ENCODE measurements at regions not wholly inside any gene's neighbourhood (a gene's known extent, or its start where the extent isn't known, plus 50 kb on each side); places are given as distances from the start of the nearest gene placed in this dataset.

GRCh38 chr4:67054896-67055295 lies 490.4 kb downstream of the CENPC start:
- H3K4me1 ChIP-seq (ENCODE audit: control insufficient read depth in 1 of 2, extremely low read depth in 1 of 2, insufficient read depth in 2 of 2, low read length in 2 of 2), result no peaks in the 10 kb centered on the region
- POLR2A ChIA-PET, result no interaction called here
- Mint-ChIP-seq H3K27me3 (no peaks in the 10 kb centered on the region), H3K4me3 (no peak overlapping the region), H3K9me3 (peaks cover 0 to 6% (median 0%) of the 10 kb centered on the region in 3 donors), H3K36me3 (no peaks in the 10 kb centered on the region), H3K4me1 (no peaks in the 10 kb centered on the region), H3K27ac (no peak overlapping the region)
- no peak overlapping the region for H3K27ac ChIP-seq (ENCODE audit: low read length)
- H3K36me3 ChIP-seq (ENCODE audit: control insufficient read depth in 2 of 2, extremely low read depth in 1 of 2, insufficient read depth in 1 of 2, low read length in 1 of 2), result no peaks in the 10 kb centered on the region
- DNase-seq (no peak), ATAC-seq (replicated peaks in 1 of 4) (no peak)
- no peak overlapping the region for H3K4me3 ChIP-seq (ENCODE audit: control insufficient read depth in 1 of 2, extremely low read depth in 1 of 2, low read length in 1 of 2)
- H3K27me3 ChIP-seq (replicated peaks in 1 of 2; ENCODE audit: control insufficient read depth in 2 of 2, extremely low read depth in 1 of 2, insufficient read depth in 2 of 2, low read length in 1 of 2), result no peaks in the 10 kb centered on the region
- CTCF ChIA-PET, result no interaction called here
- no peaks in the 10 kb centered on the region for H3K9me3 ChIP-seq

GRCh38 chr4:67052814-67053675 lies 492.3 kb downstream of the CENPC start:
- no peak for ATAC-seq (replicated peaks in 1 of 4)
- CTCF ChIA-PET, result no interaction called here

GRCh38 chr4:67051000-67051789 lies 494.1 kb downstream of the CENPC start:
- no peaks in the 10 kb centered on the region for H3K9me3 ChIP-seq
- no peak overlapping the region for H3K27ac ChIP-seq (ENCODE audit: low read length)
- H3K27ac Mint-ChIP-seq, result no peak overlapping the region
- H3K27me3 ChIP-seq (replicated peaks in 1 of 2; ENCODE audit: control insufficient read depth in 2 of 2, extremely low read depth in 1 of 2, insufficient read depth in 2 of 2, low read length in 1 of 2), result no peaks in the 10 kb centered on the region
- H3K4me3 Mint-ChIP-seq, result no peak overlapping the region
- no CpG with 5 or more reads among the region's 4 CpGs for WGBS (ENCODE audit: insufficient coverage)
- no peaks in the 10 kb centered on the region for H3K4me1 ChIP-seq (ENCODE audit: control insufficient read depth in 1 of 2, extremely low read depth in 1 of 2, insufficient read depth in 2 of 2, low read length in 2 of 2)
- no peaks in the 10 kb centered on the region for H3K36me3 ChIP-seq (ENCODE audit: control insufficient read depth in 2 of 2, extremely low read depth in 1 of 2, insufficient read depth in 1 of 2, low read length in 1 of 2)
- CTCF ChIA-PET, result no interaction called here
- no peaks in the 10 kb centered on the region for H3K4me1 Mint-ChIP-seq
- peaks cover 0 to 6% (median 0%) of the 10 kb centered on the region in 3 donors for H3K9me3 Mint-ChIP-seq
- DNase-seq (no peak), ATAC-seq (replicated peaks in 1 of 4) (no peak)
- no peaks in the 10 kb centered on the region for H3K36me3 Mint-ChIP-seq
- H3K27me3 Mint-ChIP-seq, result no peaks in the 10 kb centered on the region
- no peak overlapping the region for H3K4me3 ChIP-seq (ENCODE audit: control insufficient read depth in 1 of 2, extremely low read depth in 1 of 2, low read length in 1 of 2)
- POLR2A ChIA-PET, result no interaction called here

More at GRCh38 chr4:67052814-67053675, 492.3 kb downstream of the CENPC start:
- no peaks in the 10 kb centered on the region for H3K4me1 ChIP-seq (ENCODE audit: control insufficient read depth in 1 of 2, extremely low read depth in 1 of 2, insufficient read depth in 2 of 2, low read length in 2 of 2)
- POLR2A ChIA-PET, result no interaction called here
- no peaks in the 10 kb centered on the region for H3K36me3 ChIP-seq (ENCODE audit: control insufficient read depth in 2 of 2, extremely low read depth in 1 of 2, insufficient read depth in 1 of 2, low read length in 1 of 2)
- Mint-ChIP-seq H3K4me3 (no peak overlapping the region), H3K9me3 (peaks cover 0 to 6% (median 0%) of the 10 kb centered on the region in 3 donors), H3K27me3 (no peaks in the 10 kb centered on the region), H3K27ac (no peak overlapping the region), H3K36me3 (no peaks in the 10 kb centered on the region), H3K4me1 (no peaks in the 10 kb centered on the region)
- no peak overlapping the region for H3K27ac ChIP-seq (ENCODE audit: low read length)
- no peak for DNase-seq
- H3K9me3 ChIP-seq, result no peaks in the 10 kb centered on the region
- no peak overlapping the region for H3K4me3 ChIP-seq (ENCODE audit: control insufficient read depth in 1 of 2, extremely low read depth in 1 of 2, low read length in 1 of 2)
- WGBS (ENCODE audit: insufficient coverage), result 31% methylated on average over 3 of the region's 10 CpGs
- no peaks in the 10 kb centered on the region for H3K27me3 ChIP-seq (replicated peaks in 1 of 2; ENCODE audit: control insufficient read depth in 2 of 2, extremely low read depth in 1 of 2, insufficient read depth in 2 of 2, low read length in 1 of 2)

- DNase-seq (no peak), ATAC-seq (replicated peaks in 1 of 4) (no peak)
- H3K27me3 Mint-ChIP-seq, result no peaks in the 10 kb centered on the region
- H3K4me3 Mint-ChIP-seq, result no peak overlapping the region
- H3K9me3 Mint-ChIP-seq, result peaks cover 0 to 6% (median 0%) of the 10 kb centered on the region in 3 donors
- no peak overlapping the region for H3K27ac ChIP-seq (ENCODE audit: low read length)
- H3K9me3 ChIP-seq, result no peaks in the 10 kb centered on the region
- 50% methylated on average over 1 of the region's 2 CpGs for WGBS (ENCODE audit: insufficient coverage)
- no peak overlapping the region for H3K4me3 ChIP-seq (ENCODE audit: control insufficient read depth in 1 of 2, extremely low read depth in 1 of 2, low read length in 1 of 2)
- H3K27me3 ChIP-seq (replicated peaks in 1 of 2; ENCODE audit: control insufficient read depth in 2 of 2, extremely low read depth in 1 of 2, insufficient read depth in 2 of 2, low read length in 1 of 2), result no peaks in the 10 kb centered on the region
- H3K36me3 ChIP-seq (ENCODE audit: control insufficient read depth in 2 of 2, extremely low read depth in 1 of 2, insufficient read depth in 1 of 2, low read length in 1 of 2), result no peaks in the 10 kb centered on the region
- no peaks in the 10 kb centered on the region for H3K36me3 Mint-ChIP-seq
- no peaks in the 10 kb centered on the region for H3K4me1 Mint-ChIP-seq
- no peak overlapping the region for H3K27ac Mint-ChIP-seq
- ChIA-PET CTCF (no interaction called here), POLR2A (no interaction called here)
- H3K4me1 ChIP-seq (ENCODE audit: control insufficient read depth in 1 of 2, extremely low read depth in 1 of 2, insufficient read depth in 2 of 2, low read length in 2 of 2), result no peaks in the 10 kb centered on the region
These were observed 495.9 kb downstream of the CENPC start for GRCh38 chr4:67049446-67049845.

- no peak overlapping the region for H3K27ac ChIP-seq (ENCODE audit: low read length)
- H3K4me3 ChIP-seq (ENCODE audit: control insufficient read depth in 1 of 2, extremely low read depth in 1 of 2, low read length in 1 of 2), result no peak overlapping the region
- Mint-ChIP-seq H3K4me1 (no peaks in the 10 kb centered on the region), H3K9me3 (peaks cover 0 to 6% (median 0%) of the 10 kb centered on the region in 3 donors), H3K27ac (no peak overlapping the region), H3K36me3 (no peaks in the 10 kb centered on the region), H3K4me3 (no peak overlapping the region), H3K27me3 (no peaks in the 10 kb centered on the region)
- WGBS (ENCODE audit: insufficient coverage), result 40% methylated on average over 1 of the region's 2 CpGs
- no peaks in the 10 kb centered on the region for H3K9me3 ChIP-seq
- H3K27me3 ChIP-seq (replicated peaks in 1 of 2; ENCODE audit: control insufficient read depth in 2 of 2, extremely low read depth in 1 of 2, insufficient read depth in 2 of 2, low read length in 1 of 2), result no peaks in the 10 kb centered on the region
- no peak for ATAC-seq (replicated peaks in 1 of 4)
- no peak for DNase-seq
- CTCF ChIA-PET, result no interaction called here
- POLR2A ChIA-PET, result no interaction called here
- no peaks in the 10 kb centered on the region for H3K4me1 ChIP-seq (ENCODE audit: control insufficient read depth in 1 of 2, extremely low read depth in 1 of 2, insufficient read depth in 2 of 2, low read length in 2 of 2)
- H3K36me3 ChIP-seq (ENCODE audit: control insufficient read depth in 2 of 2, extremely low read depth in 1 of 2, insufficient read depth in 1 of 2, low read length in 1 of 2), result no peaks in the 10 kb centered on the region
These were observed 496.8 kb downstream of the CENPC start for GRCh38 chr4:67048530-67048929.

- H3K9me3 Mint-ChIP-seq, result peaks cover 2 to 13% (median 7%) of the 10 kb centered on the region in 3 donors
- no peaks in the 10 kb centered on the region for H3K27me3 Mint-ChIP-seq
- H3K9me3 ChIP-seq, result no peaks in the 10 kb centered on the region
- H3K27ac Mint-ChIP-seq, result no peak overlapping the region
- no peaks in the 10 kb centered on the region for H3K36me3 Mint-ChIP-seq
- WGBS (ENCODE audit: insufficient coverage), result no CpG with 5 or more reads among the region's 2 CpGs
- no peaks in the 10 kb centered on the region for H3K4me1 ChIP-seq (ENCODE audit: control insufficient read depth in 1 of 2, extremely low read depth in 1 of 2, insufficient read depth in 2 of 2, low read length in 2 of 2)
- no peak overlapping the region for H3K4me3 ChIP-seq (ENCODE audit: control insufficient read depth in 1 of 2, extremely low read depth in 1 of 2, low read length in 1 of 2)
- ATAC-seq (replicated peaks in 1 of 4), result no peak
- no peak overlapping the region for H3K4me3 Mint-ChIP-seq
- no peak for DNase-seq
- no peak overlapping the region for H3K27ac ChIP-seq (ENCODE audit: low read length)
- ChIA-PET POLR2A (no interaction called here), CTCF (no interaction called here)
- H3K27me3 ChIP-seq (replicated peaks in 1 of 2; ENCODE audit: control insufficient read depth in 2 of 2, extremely low read depth in 1 of 2, insufficient read depth in 2 of 2, low read length in 1 of 2), result no peaks in the 10 kb centered on the region
- no peaks in the 10 kb centered on the region for H3K4me1 Mint-ChIP-seq
- no peaks in the 10 kb centered on the region for H3K36me3 ChIP-seq (ENCODE audit: control insufficient read depth in 2 of 2, extremely low read depth in 1 of 2, insufficient read depth in 1 of 2, low read length in 1 of 2)
These were observed 505.0 kb downstream of the CENPC start for GRCh38 chr4:67040315-67040714.
